ENCODE measurements at regions not wholly inside any gene's neighbourhood (a gene's known extent, or its start where the extent isn't known, plus 50 kb on each side); places are given as distances from the start of the nearest gene placed in this dataset.

DNA sequence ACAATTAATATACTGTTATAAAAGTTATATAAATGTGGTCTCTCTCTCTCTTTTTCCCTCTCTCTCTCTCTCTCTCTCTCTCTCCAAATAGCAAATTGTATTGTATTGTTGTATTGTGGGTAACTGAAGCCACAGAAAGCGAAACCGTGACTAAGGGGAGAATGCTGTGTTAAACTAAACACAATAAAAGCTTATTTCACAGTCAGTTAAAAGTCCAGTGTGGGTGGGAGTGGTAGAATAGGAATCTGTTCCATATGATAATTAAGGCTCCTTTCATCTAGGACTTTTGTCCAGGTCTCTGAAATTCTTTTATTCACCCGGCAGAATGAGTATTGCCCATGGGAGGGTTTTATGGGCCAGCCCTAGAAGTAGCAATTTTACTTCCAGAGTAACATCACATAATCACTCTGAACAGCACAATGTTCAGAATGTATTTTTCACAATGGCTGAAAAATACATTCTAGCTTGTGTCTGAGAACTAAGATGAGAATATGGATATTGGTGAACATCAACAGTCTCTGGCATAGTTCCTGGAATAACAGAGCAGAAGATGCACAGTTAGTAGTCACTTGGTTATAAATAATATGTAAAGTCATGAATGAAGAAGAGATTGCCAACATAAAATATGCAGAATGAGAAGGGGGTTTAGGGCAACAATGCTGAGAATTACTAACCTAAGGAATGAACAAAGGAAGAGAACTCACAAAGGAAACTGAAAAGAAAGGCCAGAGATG, 399.1 kb downstream of the PLCL1 start:
- H3K4me3 ChIP-seq (ENCODE audit: low read length) = no peak overlapping the region
- ATAC-seq (no peak), DNase-seq (no peak)
- H3K36me3 ChIP-seq (ENCODE audit: low read depth, low read length) = no peaks in the 10 kb centered on the region
- POLR2A ChIA-PET (ENCODE audit: unreplicated experiment) = no interaction called here
- no TSS peak for BruUV-seq (replicated peaks)
- no peak overlapping the region for H2AFZ ChIP-seq (ENCODE audit: low read length)
- H3K4me1 ChIP-seq (ENCODE audit: insufficient read depth, low read length) = no peaks in the 10 kb centered on the region
- intact Hi-C loops (cut with micrococcal nuclease) = no loop called here
- no peaks in the 10 kb centered on the region for H3K79me2 ChIP-seq (ENCODE audit: low read length)
- no peaks in the 10 kb centered on the region for H4K20me1 ChIP-seq (ENCODE audit: low read length)
- TF ChIP-seq, protein P1, sequence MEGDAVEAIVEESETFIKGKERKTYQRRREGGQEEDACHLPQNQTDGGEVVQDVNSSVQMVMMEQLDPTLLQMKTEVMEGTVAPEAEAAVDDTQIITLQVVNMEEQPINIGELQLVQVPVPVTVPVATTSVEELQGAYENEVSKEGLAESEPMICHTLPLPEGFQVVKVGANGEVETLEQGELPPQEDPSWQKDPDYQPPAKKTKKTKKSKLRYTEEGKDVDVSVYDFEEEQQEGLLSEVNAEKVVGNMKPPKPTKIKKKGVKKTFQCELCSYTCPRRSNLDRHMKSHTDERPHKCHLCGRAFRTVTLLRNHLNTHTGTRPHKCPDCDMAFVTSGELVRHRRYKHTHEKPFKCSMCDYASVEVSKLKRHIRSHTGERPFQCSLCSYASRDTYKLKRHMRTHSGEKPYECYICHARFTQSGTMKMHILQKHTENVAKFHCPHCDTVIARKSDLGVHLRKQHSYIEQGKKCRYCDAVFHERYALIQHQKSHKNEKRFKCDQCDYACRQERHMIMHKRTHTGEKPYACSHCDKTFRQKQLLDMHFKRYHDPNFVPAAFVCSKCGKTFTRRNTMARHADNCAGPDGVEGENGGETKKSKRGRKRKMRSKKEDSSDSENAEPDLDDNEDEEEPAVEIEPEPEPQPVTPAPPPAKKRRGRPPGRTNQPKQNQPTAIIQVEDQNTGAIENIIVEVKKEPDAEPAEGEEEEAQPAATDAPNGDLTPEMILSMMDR (conservative IDR thresholded peaks at IDR 0.05; ENCODE audit: low read depth, low read length) = no peak
- no peak for TF ChIP-seq EZH2phosphoT487 (IDR thresholded peaks at IDR 0.05; ENCODE audit: borderline replicate concordance, low read length)
- TF ChIP-seq EZH2 (IDR thresholded peaks at IDR 0.05; ENCODE audit: low read length, unreplicated experiment) = no peak
- H3K9me2 ChIP-seq (replicated peaks; ENCODE audit: low read length) = no peaks in the 10 kb centered on the region
- CTCF ChIA-PET = no interaction called here
- no peaks in the 10 kb centered on the region for H3K27me3 ChIP-seq (ENCODE audit: low read length)
- H3K9ac ChIP-seq (ENCODE audit: low read length) = no peak overlapping the region
- no peaks in the 10 kb centered on the region for H3F3A ChIP-seq (ENCODE audit: low read length, unreplicated experiment)
- H3K4me2 ChIP-seq (ENCODE audit: low read length) = no peak overlapping the region
- no peaks in the 10 kb centered on the region for H3K9me3 ChIP-seq (ENCODE audit: low read length)
- no peak overlapping the region for H3K27ac ChIP-seq (ENCODE audit: low read length)

All from PC-3 (cell line).